ENCODE measurements at regions not wholly inside any gene's neighbourhood (a gene's known extent, or its start where the extent isn't known, plus 50 kb on each side); places are given as distances from the start of the nearest gene placed in this dataset.
"Not testable (repeated sequence)": the region's sequence is repeated elsewhere in the genome, so short reads cannot be mapped to it uniquely, and the experiment has no call there.

DNA sequence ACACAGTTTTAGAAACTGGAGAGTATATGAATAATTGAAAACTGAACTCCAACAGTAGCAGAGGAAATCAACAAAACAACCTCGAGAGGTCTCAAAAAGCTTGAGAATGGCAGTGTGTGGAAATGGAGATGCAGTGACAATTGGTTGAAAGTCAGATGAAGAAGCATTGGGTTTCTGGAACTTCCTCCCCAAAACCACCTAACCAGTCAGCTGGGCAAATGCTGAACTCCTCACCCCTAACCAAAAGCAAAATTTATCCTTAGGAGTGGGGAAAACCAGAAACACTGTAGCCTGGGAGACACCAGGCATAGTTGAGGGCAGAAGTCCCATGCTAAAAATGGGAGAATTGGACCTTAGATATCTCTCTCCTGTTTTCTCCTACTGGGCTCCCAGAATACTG is 109.9 kb downstream of the TANC2 start:
- in situ Hi-C loops (cut with HindIII; ENCODE audit: low sequenced_read_pairs), result loop anchor here (5.0 kb wide), 1 partner anchor 79 kb away; no protein-coding TSS in a partner anchor

- in situ Hi-C loops (cut with HindIII; ENCODE audit: low sequenced_read_pairs), result loop anchor here (5.0 kb wide), 1 partner anchor 81 kb away; no protein-coding TSS in a partner anchor
Observed at GRCh38 chr17:63078707-63079106, 112.7 kb downstream of the TANC2 start.

DNA sequence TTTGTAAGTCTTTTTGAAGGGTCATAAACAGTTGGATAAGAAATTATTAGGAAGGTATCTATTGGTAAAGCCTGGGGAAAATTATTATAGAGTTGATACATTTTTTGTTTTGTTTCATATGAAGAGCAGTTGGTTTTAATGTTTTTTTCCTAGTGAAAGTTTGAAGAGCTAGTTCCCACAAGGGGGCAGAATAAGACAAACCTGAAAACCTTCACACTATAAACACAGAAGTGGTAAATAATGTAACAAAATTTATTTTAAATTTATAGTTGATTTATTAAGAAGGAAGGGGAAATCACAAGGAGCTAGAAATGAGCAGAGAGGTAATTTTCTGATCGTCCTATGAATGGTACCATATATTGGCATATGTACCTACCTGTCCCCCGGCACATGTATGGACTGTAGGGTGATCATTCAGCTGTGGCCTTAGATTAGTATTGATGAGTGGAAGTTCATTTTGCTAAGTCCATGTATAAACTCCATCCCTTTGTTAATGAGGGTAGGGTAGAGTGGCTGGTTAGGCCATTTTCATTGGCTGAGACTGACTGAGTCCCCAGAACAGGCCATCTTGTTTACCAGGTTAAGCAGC is 116.3 kb downstream of the TANC2 start:
- in situ Hi-C loops (cut with HindIII; ENCODE audit: low sequenced_read_pairs), result no loop called here

GRCh38 chr17:63082952-63083351 is 116.9 kb downstream of the TANC2 start:
- in situ Hi-C loops (cut with HindIII; ENCODE audit: low sequenced_read_pairs), result no loop called here

DNA sequence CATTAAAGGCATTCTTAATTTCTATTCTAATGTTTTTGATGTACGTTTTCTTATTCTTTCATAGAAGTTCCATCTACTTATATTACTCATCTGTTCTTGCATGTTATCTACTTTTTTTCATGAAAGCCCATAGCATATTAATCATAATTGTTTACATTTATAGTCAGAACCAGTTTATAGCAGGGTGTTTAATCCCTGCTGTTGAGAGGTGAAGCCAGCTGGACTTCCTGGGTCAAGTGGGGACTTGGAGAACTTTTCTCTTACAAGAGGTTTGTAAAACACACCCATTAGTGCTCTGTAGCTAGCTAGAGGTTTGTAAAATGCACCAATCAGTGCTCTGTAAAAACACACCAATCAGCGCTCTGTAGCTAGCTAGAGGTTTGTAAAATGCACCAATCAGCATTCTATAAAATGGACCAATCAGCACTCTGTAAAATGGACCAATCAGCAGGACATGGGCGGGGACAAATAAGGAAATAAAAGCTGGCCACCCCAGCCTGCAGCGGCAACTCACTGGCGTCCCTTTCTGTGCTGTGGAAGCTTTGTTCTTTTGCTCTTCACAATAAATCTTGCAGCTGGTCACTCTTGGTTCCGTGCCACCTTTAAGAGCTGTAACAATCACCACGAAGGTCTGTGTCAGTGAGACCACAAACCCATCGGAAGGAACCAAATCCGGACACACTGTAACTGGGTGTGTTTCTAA is 120.6 kb downstream of the TANC2 start:
- in situ Hi-C loops (cut with HindIII; ENCODE audit: low sequenced_read_pairs), result loop anchor here (5.0 kb wide), 1 partner anchor 91 kb away; no protein-coding TSS in a partner anchor

GRCh38 chr17:63090358-63091114 is 124.5 kb downstream of the TANC2 start:
- in situ Hi-C loops (cut with HindIII; ENCODE audit: low sequenced_read_pairs), result not testable (repeated sequence)

DNA sequence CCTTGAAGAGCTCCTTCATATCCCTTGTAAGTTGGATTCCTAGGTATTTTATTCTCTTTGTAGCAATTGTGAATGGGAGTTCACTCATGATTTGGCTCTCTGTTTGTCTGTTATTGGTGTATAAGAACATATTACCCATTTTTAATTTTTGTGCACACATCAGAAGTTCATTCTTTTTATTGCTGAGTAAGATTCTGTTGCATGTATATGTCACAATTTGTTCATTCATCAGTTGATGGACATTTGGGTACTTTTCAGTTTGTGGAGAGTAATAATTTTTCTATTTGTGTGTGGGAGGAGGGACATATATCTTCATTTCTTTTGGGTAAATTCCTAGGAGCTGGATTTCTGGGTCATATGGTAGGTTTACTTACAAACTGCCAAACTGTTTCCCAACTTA is 125.9 kb downstream of the TANC2 start:
- in situ Hi-C loops (cut with HindIII; ENCODE audit: low sequenced_read_pairs), result not testable (repeated sequence)

DNA sequence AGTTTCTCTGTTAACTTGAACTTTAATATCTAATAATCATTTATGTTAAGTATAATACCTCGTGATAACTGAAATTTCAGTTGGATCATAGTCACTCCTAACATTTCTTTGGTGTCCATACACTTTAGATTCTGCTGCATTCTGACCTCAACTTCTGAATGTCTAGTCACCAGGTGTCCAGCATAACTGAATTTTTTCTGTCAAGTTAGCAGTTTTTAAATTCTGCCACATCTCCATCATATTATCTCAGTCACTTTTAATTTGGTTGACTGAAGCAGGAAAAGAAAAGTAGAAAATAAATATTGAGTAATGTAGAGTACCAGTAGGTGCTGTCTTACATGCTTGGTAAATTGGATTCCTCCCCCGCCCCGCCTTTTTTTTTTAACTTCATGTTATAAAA is 128.6 kb downstream of the TANC2 start:
- in situ Hi-C loops (cut with HindIII; ENCODE audit: low sequenced_read_pairs), result no loop called here

GRCh38 chr17:63095459-63095858 is 129.4 kb downstream of the TANC2 start:
- in situ Hi-C loops (cut with HindIII; ENCODE audit: low sequenced_read_pairs), result no loop called here

- in situ Hi-C loops (cut with HindIII; ENCODE audit: low sequenced_read_pairs), result no loop called here
Observed at GRCh38 chr17:63095879-63096278, 129.8 kb downstream of the TANC2 start.

DNA sequence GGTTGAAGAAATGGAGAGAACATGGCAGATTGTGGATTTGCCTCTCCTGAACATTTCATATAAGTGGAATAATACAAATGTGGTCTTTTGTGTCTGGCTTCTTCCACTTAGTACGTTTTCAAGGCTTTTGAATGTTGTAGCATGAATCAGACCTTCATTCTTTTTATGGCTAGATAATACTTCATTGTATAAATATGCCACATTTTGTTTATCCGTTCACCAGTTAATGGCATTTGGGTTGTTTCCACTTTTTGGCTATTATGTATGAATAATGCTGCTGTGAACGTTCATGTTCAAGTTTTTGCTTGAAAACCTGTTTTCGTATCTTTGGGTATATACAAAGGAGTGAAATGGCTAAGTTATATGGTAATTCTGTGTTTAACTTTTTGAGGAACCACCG is 130.4 kb downstream of the TANC2 start:
- in situ Hi-C loops (cut with HindIII; ENCODE audit: low sequenced_read_pairs), result no loop called here

DNA sequence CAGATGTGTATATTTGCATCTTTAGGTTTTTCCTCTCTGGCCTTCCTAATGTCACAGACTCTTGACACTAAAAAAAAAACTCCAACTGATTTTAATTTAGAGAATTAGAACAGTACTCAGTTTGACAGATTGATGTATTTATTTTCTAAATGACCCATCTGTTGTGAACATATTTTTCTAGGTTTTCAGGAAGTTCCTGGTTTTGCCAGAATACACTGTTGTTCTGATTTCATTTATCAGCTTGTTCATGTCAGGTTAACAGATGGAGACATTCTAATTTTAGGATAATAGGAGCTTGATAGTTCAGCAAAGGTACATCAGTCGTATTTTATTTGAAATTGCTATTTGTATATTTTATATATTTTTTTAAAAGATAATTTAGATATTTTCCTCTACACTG is 133.4 kb downstream of the TANC2 start:
- in situ Hi-C loops (cut with HindIII; ENCODE audit: low sequenced_read_pairs), result no loop called here

DNA sequence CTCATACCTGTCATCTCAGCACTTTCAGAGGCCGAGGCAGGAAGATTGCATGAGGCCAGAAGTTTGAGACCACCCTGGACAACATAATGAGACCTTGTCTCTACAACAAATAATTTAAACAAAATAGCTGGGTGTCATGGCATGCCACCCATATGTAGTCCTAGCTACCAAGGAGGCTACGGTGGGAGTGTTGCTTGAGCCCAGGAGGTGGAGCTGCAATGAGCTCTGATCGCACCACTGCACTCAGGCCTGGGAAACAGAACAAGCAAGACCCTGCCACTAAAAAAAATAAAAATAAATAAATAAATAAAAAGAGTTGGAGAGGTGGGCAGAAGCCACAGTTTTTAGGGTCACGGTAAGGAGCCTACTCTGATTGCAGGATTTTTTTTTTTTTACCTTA is 136.0 kb downstream of the TANC2 start:
- in situ Hi-C loops (cut with HindIII; ENCODE audit: low sequenced_read_pairs), result no loop called here

DNA sequence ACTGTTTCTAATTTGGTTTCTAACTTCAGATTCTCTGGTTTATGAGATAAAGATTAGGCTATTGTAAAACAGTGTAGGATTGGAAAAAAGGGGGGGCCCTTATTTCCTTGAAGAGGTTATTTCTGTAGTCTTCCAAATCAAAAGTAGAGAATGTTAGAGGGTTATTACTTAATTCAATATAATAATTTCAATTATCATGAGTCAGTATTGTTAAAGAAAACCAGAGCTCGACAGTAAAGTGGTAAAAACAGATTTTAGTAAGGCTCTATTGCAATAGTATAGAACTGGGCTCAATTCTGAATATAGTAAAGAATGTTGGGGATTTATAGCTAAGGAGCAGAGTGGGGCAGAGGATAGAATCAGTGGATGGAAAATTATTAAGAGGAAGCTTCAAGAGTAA is 140.0 kb downstream of the TANC2 start:
- in situ Hi-C loops (cut with HindIII; ENCODE audit: low sequenced_read_pairs), result loop anchor here (5.0 kb wide), 1 partner anchor 51 kb away; no protein-coding TSS in a partner anchor

DNA sequence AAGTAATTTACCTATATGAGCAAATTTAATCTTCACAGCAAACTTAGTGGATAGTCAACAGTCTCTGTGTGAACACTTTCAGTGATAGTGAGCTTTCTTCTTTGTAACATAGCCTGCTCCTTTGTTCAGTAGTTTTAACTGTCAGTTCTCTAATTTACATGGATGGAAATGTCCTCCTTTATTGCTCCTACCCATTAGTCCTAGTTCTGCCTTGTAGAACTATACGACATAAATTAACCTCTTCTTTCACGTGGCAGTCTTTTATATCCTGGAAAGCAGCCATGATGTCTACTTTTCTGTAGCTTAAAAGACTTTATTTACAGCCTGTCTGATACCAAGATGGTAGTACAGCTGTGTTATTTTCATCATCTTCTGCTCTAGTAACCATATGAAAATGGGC is 143.6 kb downstream of the TANC2 start:
- in situ Hi-C loops (cut with HindIII; ENCODE audit: low sequenced_read_pairs), result loop anchor here (5.0 kb wide), 1 partner anchor 48 kb away; no protein-coding TSS in a partner anchor

GRCh38 chr17:63113167-63113566 is 147.1 kb downstream of the TANC2 start:
- in situ Hi-C loops (cut with HindIII; ENCODE audit: low sequenced_read_pairs), result no loop called here

DNA sequence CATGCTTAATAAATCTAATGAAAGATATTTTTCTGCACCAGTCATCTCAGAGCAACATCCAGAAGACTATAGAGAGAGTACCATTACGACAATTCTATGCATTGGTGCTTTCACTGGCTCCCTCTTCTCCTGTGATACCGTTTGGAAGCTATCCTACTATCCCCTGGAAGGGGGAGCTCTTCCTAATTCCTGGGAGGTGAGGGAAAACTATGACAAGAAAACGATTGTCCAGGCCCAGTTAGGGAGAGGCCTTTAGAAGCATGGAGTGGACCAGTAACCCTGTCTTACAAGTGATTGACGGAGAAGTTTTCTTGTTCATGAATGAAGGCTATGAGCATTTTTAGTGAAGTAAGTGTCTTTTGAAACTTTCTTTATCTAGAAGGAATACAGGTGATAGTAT is 150.2 kb downstream of the TANC2 start:
- in situ Hi-C loops (cut with HindIII; ENCODE audit: low sequenced_read_pairs), result no loop called here

- in situ Hi-C loops (cut with HindIII; ENCODE audit: low sequenced_read_pairs), result no loop called here
Observed at GRCh38 chr17:63116967-63117830, 151.2 kb downstream of the TANC2 start.

- in situ Hi-C loops (cut with HindIII; ENCODE audit: low sequenced_read_pairs), result no loop called here
Observed at GRCh38 chr17:63120406-63120805, 154.4 kb downstream of the TANC2 start.

DNA sequence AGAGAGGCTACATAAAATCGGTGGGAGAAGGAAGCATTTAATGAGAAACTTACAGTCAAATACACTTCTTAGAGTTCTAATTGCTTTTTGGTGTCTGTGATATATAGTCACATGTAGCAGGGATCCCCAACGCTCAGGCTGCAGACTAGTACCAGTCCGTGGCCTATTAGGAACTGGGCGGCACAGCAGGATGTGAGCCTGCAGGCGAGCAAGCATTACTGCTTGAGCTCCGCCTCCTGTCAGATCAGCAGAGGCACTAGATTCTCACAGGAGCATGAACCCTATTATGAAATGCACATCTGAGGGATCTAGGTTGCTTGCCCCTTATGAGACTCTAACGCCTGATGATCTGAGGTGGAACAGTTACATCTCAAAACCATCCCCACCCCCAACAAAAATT is 158.5 kb downstream of the TANC2 start:
- in situ Hi-C loops (cut with HindIII; ENCODE audit: low sequenced_read_pairs), result no loop called here

- in situ Hi-C loops (cut with HindIII; ENCODE audit: low sequenced_read_pairs), result no loop called here
Observed at GRCh38 chr17:63124958-63125357, 158.9 kb downstream of the TANC2 start.

All from endothelial cell of hepatic sinusoid (primary cell).